ENCODE measurements at regions not wholly inside any gene's neighbourhood (a gene's known extent, or its start where the extent isn't known, plus 50 kb on each side); places are given as distances from the start of the nearest gene placed in this dataset.

DNA sequence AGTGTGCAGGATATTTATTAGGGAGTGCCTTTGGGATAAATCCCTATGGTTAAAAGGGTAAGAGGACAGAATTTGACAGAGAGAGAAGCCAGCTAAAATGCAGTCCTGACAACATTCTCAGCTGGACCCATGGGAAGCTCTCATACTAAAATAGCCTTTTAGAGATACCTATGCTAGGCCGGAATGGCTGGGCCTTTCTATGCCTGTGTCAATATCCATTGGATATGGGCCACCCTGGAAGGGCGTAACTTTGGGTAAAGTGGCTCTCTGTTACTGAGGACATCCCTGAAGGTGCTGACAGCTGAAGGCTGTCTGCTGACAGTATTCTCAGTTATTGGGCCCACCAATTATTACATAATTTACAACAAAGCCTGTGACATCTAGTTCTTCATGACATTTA, 613.0 kb upstream of the B3GALT2 start (continued):
- TF ChIP-seq REST (IDR thresholded peaks at IDR 0.05): no peak
- TF ChIP-seq ZSCAN20 (CRISPR knock-in tag; IDR thresholded peaks at IDR 0.05): no peak
- TF ChIP-seq SMC3 (IDR thresholded peaks at IDR 0.05): no peak

GRCh38 chr1:193794239-193794638, 607.8 kb upstream of the B3GALT2 start:
- no peak overlapping the region for H3K27ac ChIP-seq
- no peak overlapping the region for H3K4me3 ChIP-seq
- ATAC-seq (no peak), DNase-seq (ENCODE audit: low read depth in 1 of 2, low spot score in 1 of 2) (no peak), FAIRE-seq (peak; percentile 43)
- no peaks in the 10 kb centered on the region for H3K9me3 ChIP-seq
- 74% methylated on average over 4 of the region's 4 CpGs for WGBS (ENCODE audit: missing lambda C conversion rate)
- TF ChIP-seq, protein P1, sequence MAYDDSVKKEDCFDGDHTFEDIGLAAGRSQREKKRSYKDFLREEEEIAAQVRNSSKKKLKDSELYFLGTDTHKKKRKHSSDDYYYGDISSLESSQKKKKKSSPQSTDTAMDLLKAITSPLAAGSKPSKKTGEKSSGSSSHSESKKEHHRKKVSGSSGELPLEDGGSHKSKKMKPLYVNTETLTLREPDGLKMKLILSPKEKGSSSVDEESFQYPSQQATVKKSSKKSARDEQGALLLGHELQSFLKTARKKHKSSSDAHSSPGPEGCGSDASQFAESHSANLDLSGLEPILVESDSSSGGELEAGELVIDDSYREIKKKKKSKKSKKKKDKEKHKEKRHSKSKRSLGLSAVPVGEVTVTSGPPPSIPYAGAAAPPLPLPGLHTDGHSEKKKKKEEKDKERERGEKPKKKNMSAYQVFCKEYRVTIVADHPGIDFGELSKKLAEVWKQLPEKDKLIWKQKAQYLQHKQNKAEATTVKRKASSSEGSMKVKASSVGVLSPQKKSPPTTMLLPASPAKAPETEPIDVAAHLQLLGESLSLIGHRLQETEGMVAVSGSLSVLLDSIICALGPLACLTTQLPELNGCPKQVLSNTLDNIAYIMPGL (CRISPR knock-in tag; IDR thresholded peaks at IDR 0.05; ENCODE audit: borderline replicate concordance): no peak
- TF ChIP-seq REST (IDR thresholded peaks at IDR 0.05) (no peak), RCOR1 (IDR thresholded peaks at IDR 0.05; ENCODE audit: low read depth, low read length) (no peak), POLR2AphosphoS2 (conservative IDR thresholded peaks at IDR 0.05; ENCODE audit: low read length) (no peak), CTCF (IDR thresholded peaks at IDR 0.05) (no peak), BHLHE40 (IDR thresholded peaks at IDR 0.05; ENCODE audit: low read depth, low read length) (no peak), PHF8 (IDR thresholded peaks at IDR 0.05; ENCODE audit: borderline replicate concordance, low read depth) (no peak)
- TF ChIP-seq, protein P2, sequence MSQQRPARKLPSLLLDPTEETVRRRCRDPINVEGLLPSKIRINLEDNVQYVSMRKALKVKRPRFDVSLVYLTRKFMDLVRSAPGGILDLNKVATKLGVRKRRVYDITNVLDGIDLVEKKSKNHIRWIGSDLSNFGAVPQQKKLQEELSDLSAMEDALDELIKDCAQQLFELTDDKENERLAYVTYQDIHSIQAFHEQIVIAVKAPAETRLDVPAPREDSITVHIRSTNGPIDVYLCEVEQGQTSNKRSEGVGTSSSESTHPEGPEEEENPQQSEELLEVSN (IDR thresholded peaks at IDR 0.05; ENCODE audit: borderline replicate concordance, low read depth): no peak
- H3K4me1 ChIP-seq: no peaks in the 10 kb centered on the region
- CTCF ChIA-PET: no interaction called here
- no peak overlapping the region for H3K4me2 ChIP-seq
- POLR2A ChIA-PET: no interaction called here

- 68% methylated on average over 3 of the region's 3 CpGs for WGBS (ENCODE audit: missing lambda C conversion rate)
- no peak for FAIRE-seq
- Histone ChIP-seq H3K4me2 (no peak overlapping the region), H3K9me3 (no peaks in the 10 kb centered on the region), H3K27ac (no peak overlapping the region), H3K4me3 (no peak overlapping the region), H3K4me1 (no peaks in the 10 kb centered on the region)
- no peak for DNase-seq (ENCODE audit: low read depth in 1 of 2, low spot score in 1 of 2)
- ChIA-PET CTCF (no interaction called here), POLR2A (no interaction called here)
- TF ChIP-seq RNF2 (IDR thresholded peaks at IDR 0.05; ENCODE audit: borderline replicate concordance, low read depth) (no peak), PBX3 (IDR thresholded peaks at IDR 0.05) (no peak), JUNB (IDR thresholded peaks at IDR 0.05) (no peak), PHF8 (IDR thresholded peaks at IDR 0.05; ENCODE audit: borderline replicate concordance, low read depth) (no peak)
- ATAC-seq: no peak
These were observed 605.3 kb upstream of the B3GALT2 start for GRCh38 chr1:193791746-193792145.

All from A549 (cell line).